Endothelial cell of umbilical vein (primary cell): ENCODE measurements at regions not wholly inside any gene's neighbourhood (a gene's known extent, or its start where the extent isn't known, plus 50 kb on each side); places are given as distances from the start of the nearest gene placed in this dataset.

ENCODE experiments used
- BruUV-seq: library from RNA; stranded (reverse); fragments of 400-500 nt; replicated peaks from 2 replicates; lab custom pipeline; 2021; lab: Mats Ljungman, UMichigan
- CTCF ChIA-PET: fragments of 300-600, 350-600 bp; sonication (Branson Sonifier 250); formaldehyde crosslinking; loops from one replicate; lab custom pipeline; 2021; ENCODE audit warnings: antibody characterized with exemption, inconsistent platforms; lab: Charles Lee
- POLR2A ChIA-PET: fragments of 300-600, 350-600 bp; sonication (Branson Sonifier 250); formaldehyde crosslinking; loops from one replicate; lab custom pipeline; 2021; ENCODE audit warnings: antibody characterized with exemption, inconsistent platforms; lab: Charles Lee
- DNase-seq: peaks from one replicate; pipeline ENCODE4 v3.0.0-alpha.2; 2011; ENCODE audit warnings: low read depth, low spot score
- FAIRE-seq: peaks from 2 replicates; lab custom pipeline; 2011; peaks lifted over from hg19 to GRCh38; lab: Jason Lieb, UNC
- H2AFZ ChIP-seq: 2 replicates; pipeline ENCODE4 v1.6.0; 2012; ENCODE audit warnings: low read depth, low read length, control low read depth, inconsistent platforms
- H3K27ac ChIP-seq: 2 replicates; pipeline ENCODE4 v1.5.1; 2011; ENCODE audit warnings: low read depth, mild to moderate bottlenecking, control low read depth, low read length, moderate library complexity; ENCODE audit not compliant: insufficient read depth
- H3K27me3 ChIP-seq, 2 experiments: 2 replicates each; pipeline versions ENCODE4 v1.6.0 to v1.6.1; 2011; ENCODE audit warnings: low read length in 2 of 2, mixed read lengths in 1 of 2; ENCODE audit not compliant: control insufficient read depth in 2 of 2, insufficient read depth in 2 of 2
- H3K36me3 ChIP-seq, 2 experiments: 2 replicates in 1 of 2; 3 replicates in 1 of 2; pipeline ENCODE4 v1.5.1; 2011; ENCODE audit warnings: low read length in 2 of 2, mild to moderate bottlenecking in 1 of 2, moderate library complexity in 1 of 2; ENCODE audit not compliant: control insufficient read depth in 2 of 2, insufficient read depth in 2 of 2; ENCODE audit errors: extremely low read depth in 1 of 2
- H3K4me1 ChIP-seq: 3 replicates; pipeline ENCODE4 v1.5.1; 2011; ENCODE audit warnings: mild to moderate bottlenecking, low read length; ENCODE audit not compliant: control insufficient read depth, insufficient read depth; ENCODE audit errors: extremely low read depth
- H3K4me2 ChIP-seq: 2 replicates; pipeline ENCODE4 v1.6.1; 2011; ENCODE audit warnings: low read length, control low read depth, mixed read lengths; ENCODE audit not compliant: insufficient read depth
- H3K4me3 ChIP-seq, 3 experiments: fragments of 200-600 bp in 1 of 3; sonication (generic), shearing (Covaris generic) in 1 of 3; replicated peaks in 1 of 3; 2 replicates each; pipeline ENCODE4 v1.5.1; 2011 to 2016; ENCODE audit warnings: control low read depth in 3 of 3, low read length in 3 of 3, mild to moderate bottlenecking in 2 of 3, inconsistent platforms in 1 of 3, low read depth in 1 of 3, moderate library complexity in 1 of 3; ENCODE audit not compliant: insufficient read depth in 1 of 3
- H3K79me2 ChIP-seq: 2 replicates; pipeline ENCODE4 v1.6.0; 2012; ENCODE audit warnings: low read length, inconsistent platforms; ENCODE audit not compliant: control insufficient read depth, insufficient read depth
- H3K9ac ChIP-seq: replicated peaks from 2 replicates; pipeline ENCODE3; 2011; ENCODE audit warnings: low read length, control low read depth; ENCODE audit not compliant: insufficient read depth; ENCODE audit errors: extremely low read depth
- H3K9me1 ChIP-seq: replicated peaks from 3 replicates; pipeline ENCODE4 v1.6.0; 2011; ENCODE audit warnings: mild to moderate bottlenecking, low read length; ENCODE audit not compliant: control insufficient read depth, insufficient read depth; ENCODE audit errors: extremely low read depth
- H3K9me3 ChIP-seq: replicated peaks from 2 replicates; pipeline ENCODE4 v1.5.1; 2012; ENCODE audit warnings: low read length, inconsistent platforms; ENCODE audit not compliant: control insufficient read depth, insufficient read depth
- H4K20me1 ChIP-seq: replicated peaks from 2 replicates; pipeline ENCODE3; 2011; ENCODE audit warnings: mild to moderate bottlenecking, low read length; ENCODE audit not compliant: control insufficient read depth, insufficient read depth; ENCODE audit errors: extremely low read depth
- EZH2 ChIP-seq: IDR thresholded peaks from 2 replicates; pipeline ENCODE4 v1.6.1; 2012; ENCODE audit warnings: borderline replicate concordance, low read depth, mild to moderate bottlenecking, moderate library complexity, low read length, inconsistent platforms; ENCODE audit not compliant: severe bottlenecking
- FOS ChIP-seq: IDR thresholded peaks from 2 replicates; pipeline ENCODE4 v1.6.1; 2011; ENCODE audit warnings: mild to moderate bottlenecking, low read length, moderate library complexity, borderline replicate concordance; ENCODE audit not compliant: insufficient read depth
- GATA2 ChIP-seq: IDR thresholded peaks from 2 replicates; pipeline ENCODE4 v1.7.0; 2011; ENCODE audit warnings: low read depth, mild to moderate bottlenecking, moderate library complexity, mixed read lengths, low read length; ENCODE audit not compliant: insufficient read length, insufficient read depth
- JUN ChIP-seq: IDR thresholded peaks from 2 replicates; pipeline ENCODE4 v1.6.1; 2011; ENCODE audit warnings: borderline replicate concordance, low read depth; ENCODE audit not compliant: insufficient read length, insufficient read depth
- MYC ChIP-seq: IDR thresholded peaks from one replicate; pipeline ENCODE4 v1.6.1; 2011; ENCODE audit warnings: mild to moderate bottlenecking, low read depth, low read length
- POLR2A ChIP-seq: IDR thresholded peaks from 2 replicates; pipeline ENCODE4 v1.6.1; 2012; ENCODE audit warnings: low read depth, mild to moderate bottlenecking, control low read depth, low read length
- POLR2AphosphoS5 ChIP-seq: IDR thresholded peaks from 2 replicates; pipeline ENCODE4 v1.6.1; 2012; ENCODE audit warnings: low read depth, mild to moderate bottlenecking, control low read depth, low read length, moderate library complexity; ENCODE audit not compliant: insufficient read depth
- dilution Hi-C: fragments of 300-500 bp; cut with MboI; formaldehyde crosslinking; loops from one replicate; pipeline ENCODE4 v1.15.0; 2019; ENCODE audit warnings: low sequenced_read_pairs; ENCODE audit not compliant: extremely low pct_ligation_motif_present
- intact Hi-C: fragments of 100-400 bp; cut with micrococcal nuclease; formaldehyde crosslinking; loops from one replicate; pipeline ENCODE4 v1.10.0; 2022
- TF ChIP-seq, protein P1 (sequence below), 2 donors: IDR thresholded peaks; 1 replicate in 1 of 2; 2 replicates in 1 of 2; pipeline ENCODE4 v1.5.1; 2011; ENCODE audit warnings: low read length in 2 of 2, mild to moderate bottlenecking in 2 of 2, moderate library complexity in 2 of 2, control low read depth in 1 of 2, inconsistent platforms in 1 of 2, low read depth in 1 of 2; ENCODE audit not compliant: insufficient read depth in 1 of 2; ENCODE audit errors: extremely low read depth in 1 of 2
- TF ChIP-seq, protein P2 (sequence below): IDR thresholded peaks from 2 replicates; pipeline ENCODE4 v1.6.1; 2011; ENCODE audit not compliant: insufficient read depth, insufficient read length

DNA sequence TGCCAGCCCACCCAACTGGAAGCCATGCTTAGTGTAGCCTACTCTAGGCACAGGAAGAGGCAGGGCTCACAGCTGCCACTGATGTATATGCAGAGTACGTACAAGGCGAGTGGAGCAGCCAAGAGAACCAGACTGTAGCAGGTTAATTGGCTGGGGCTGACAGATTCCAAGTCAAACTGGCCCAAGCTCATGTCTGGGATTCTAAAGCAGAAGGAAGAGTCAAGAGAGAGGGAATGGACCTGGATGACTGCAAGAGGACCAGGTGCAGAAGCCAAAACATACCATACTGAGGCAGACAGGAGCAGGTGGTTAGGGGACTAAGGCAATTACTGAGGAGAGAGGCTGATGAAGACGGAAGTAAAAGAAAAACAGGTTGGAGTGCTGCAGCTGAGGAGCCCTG, 51.3 kb upstream of the LRRN2 start:
- no peak for DNase-seq
- ChIA-PET POLR2A (no interaction called here), CTCF (interaction anchor here (0.9 kb wide), 1 partner anchor 1395 kb away, joined by 4 read pairs; no protein-coding TSS in a partner anchor)
- Histone ChIP-seq H3K9me1 (no peaks in the 10 kb centered on the region), H3K27me3 (peaks cover 1% of the 10 kb centered on the region in 2 experiments), H3K4me3 (no peak overlapping the region), H3K9me3 (no peaks in the 10 kb centered on the region), H3K4me2 (no peak overlapping the region), H3K9ac (no peak overlapping the region), H3K36me3 (no peaks in the 10 kb centered on the region), H3K79me2 (no peaks in the 10 kb centered on the region), H3K27ac (no peak overlapping the region), H3K4me1 (no peaks in the 10 kb centered on the region), H2AFZ (no peak overlapping the region), H4K20me1 (no peaks in the 10 kb centered on the region)
- intact Hi-C loops = no loop called here
- no TSS peak for BruUV-seq
- dilution Hi-C loops = no loop called here
- no peak for FAIRE-seq
- no peak for TF ChIP-seq EZH2
- no peak for TF ChIP-seq MYC
- TF ChIP-seq, protein P1, sequence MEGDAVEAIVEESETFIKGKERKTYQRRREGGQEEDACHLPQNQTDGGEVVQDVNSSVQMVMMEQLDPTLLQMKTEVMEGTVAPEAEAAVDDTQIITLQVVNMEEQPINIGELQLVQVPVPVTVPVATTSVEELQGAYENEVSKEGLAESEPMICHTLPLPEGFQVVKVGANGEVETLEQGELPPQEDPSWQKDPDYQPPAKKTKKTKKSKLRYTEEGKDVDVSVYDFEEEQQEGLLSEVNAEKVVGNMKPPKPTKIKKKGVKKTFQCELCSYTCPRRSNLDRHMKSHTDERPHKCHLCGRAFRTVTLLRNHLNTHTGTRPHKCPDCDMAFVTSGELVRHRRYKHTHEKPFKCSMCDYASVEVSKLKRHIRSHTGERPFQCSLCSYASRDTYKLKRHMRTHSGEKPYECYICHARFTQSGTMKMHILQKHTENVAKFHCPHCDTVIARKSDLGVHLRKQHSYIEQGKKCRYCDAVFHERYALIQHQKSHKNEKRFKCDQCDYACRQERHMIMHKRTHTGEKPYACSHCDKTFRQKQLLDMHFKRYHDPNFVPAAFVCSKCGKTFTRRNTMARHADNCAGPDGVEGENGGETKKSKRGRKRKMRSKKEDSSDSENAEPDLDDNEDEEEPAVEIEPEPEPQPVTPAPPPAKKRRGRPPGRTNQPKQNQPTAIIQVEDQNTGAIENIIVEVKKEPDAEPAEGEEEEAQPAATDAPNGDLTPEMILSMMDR (IDR thresholded peaks at IDR 0.05; ENCODE audit: extremely low read depth in 1 of 2, insufficient read depth in 1 of 2, low read depth in 1 of 2, low read length in 2 of 2) = no peak
- TF ChIP-seq JUN = no peak
- no peak for TF ChIP-seq FOS
- TF ChIP-seq GATA2 = no peak
- TF ChIP-seq, protein P2, sequence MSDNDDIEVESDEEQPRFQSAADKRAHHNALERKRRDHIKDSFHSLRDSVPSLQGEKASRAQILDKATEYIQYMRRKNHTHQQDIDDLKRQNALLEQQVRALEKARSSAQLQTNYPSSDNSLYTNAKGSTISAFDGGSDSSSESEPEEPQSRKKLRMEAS = no peak
- no peak for TF ChIP-seq POLR2AphosphoS5
- no peak for TF ChIP-seq POLR2A
